GM19455 (cell line): ENCODE measurements at regions not wholly inside any gene's neighbourhood (a gene's known extent, or its start where the extent isn't known, plus 50 kb on each side); places are given as distances from the start of the nearest gene placed in this dataset.
"Not testable (repeated sequence)": the region's sequence is repeated elsewhere in the genome, so short reads cannot be mapped to it uniquely, and the experiment has no call there.

Experiments used
- ATAC-seq: cut with Tn5 transposase; IDR thresholded peaks from one replicate; pipeline ENCODE4 v1.9.1; 2021; ENCODE audit not compliant: unreplicated experiment

DNA sequence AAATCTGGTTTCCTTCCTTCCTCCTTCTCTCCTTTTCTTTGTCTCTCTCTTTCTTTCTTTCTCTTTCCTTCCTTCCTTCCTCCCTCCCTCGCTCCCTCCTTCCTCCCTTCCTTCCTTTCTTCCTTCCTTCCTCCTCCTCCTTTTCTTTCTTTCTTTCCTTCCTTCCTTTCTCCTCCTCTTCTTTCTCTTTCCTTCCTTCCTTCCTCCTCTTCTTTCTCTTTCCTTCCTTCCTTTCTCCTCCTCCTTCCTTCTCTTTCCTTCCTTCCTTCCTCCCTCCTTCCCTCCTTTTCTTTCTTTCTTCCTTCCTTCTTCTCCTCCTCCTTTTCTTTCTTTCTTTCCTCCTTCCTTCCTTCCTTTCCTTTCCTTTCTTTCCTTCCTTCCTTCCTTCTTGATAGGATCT, 61.2 kb downstream of the VIP start:
- ATAC-seq: no peak

DNA sequence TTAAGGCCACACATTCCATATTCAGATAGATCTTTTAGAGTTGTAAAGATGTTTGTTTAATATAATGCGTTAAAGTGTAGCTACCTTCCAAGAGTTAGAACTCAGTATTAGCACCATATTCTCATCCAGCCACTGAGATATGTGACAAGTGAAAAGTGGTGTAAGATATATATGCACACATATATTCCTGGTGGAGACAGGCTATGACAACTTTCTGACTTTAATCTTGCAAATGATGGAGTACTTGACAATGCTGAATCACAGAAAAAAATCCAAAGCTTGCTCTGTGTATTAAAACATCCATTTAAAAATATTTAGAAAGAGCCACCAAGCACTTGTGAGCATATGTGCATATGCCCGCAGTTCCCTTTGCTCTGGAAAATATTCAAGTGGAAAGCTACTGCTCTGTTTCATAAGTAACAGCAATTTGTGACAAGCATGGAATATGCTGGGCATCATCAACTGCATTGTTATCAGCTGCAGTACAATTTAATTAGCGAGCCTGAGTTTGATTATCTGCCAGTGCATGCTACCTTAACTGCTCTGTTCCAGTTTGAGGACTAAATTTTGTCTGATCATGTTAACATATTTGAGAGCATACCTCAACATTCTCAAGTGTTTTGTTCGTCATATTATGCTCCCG, 64.8 kb downstream of the VIP start:
- no peak for ATAC-seq

DNA sequence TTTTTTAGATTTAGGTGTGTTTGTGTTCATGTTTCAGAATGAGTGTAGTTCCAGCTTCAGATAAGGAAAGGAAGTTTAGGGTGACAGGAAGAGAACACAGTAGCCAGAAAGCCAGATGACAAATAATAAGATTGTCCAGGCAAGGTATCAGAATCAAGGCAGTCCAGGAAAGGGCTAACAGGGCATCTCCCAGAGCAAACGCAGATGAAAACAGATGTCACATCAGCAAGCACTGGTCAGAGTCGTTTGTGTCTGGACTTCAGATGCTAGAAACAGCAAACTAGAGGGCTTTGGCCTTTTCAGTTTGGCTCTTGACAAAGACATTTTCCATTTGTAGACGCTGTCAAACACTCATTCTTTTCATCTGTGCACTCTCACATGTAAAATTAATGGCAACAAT, 65.5 kb downstream of the VIP start:
- no peak for ATAC-seq

DNA sequence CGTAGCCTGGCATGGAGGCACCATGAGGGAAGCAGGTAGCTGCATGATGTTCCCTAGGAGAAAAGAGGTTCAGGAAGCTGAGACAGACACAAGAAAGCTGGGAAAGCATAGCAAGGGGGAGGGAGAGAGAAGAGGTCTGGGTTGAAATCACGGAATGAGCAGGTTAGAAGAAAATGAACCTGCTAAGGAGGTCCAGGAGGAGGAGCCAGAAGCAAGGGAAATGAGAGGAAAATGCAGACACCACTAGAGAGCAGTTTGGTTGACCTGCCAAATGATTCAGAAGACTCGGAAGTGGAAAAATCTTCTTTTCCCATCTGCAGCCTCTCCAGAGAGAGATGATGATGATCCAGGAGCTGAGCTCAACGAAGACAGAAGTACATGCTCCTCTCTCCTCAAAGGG, 70.9 kb downstream of the VIP start:
- no peak for ATAC-seq

GRCh38 chr6:152824666-152825065, 74.1 kb downstream of the VIP start:
- no peak for ATAC-seq

GRCh38 chr6:152828431-152828830, 77.8 kb downstream of the VIP start:
- no peak for ATAC-seq

- ATAC-seq: not testable (repeated sequence)
Observed at GRCh38 chr6:152834366-152834765, 83.8 kb downstream of the VIP start.

DNA sequence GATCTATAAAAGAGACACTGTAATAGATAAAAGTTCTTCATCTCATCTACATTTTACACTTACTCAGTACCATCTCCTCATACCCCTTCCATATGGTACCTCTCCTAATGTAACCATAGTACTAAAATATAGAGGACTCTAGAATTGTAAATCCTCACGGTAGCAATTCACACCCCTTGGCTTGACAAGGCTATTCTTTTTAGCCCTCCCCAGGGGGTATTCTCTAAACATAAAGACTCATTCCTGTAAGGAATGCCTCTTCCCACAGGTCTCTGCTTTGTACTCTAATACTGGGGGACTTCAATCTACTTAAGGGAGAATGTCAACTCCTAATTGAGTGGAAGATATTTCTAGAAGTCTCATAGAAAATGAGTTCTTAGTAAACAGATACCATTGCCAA, 85.9 kb downstream of the VIP start:
- no peak for ATAC-seq

DNA sequence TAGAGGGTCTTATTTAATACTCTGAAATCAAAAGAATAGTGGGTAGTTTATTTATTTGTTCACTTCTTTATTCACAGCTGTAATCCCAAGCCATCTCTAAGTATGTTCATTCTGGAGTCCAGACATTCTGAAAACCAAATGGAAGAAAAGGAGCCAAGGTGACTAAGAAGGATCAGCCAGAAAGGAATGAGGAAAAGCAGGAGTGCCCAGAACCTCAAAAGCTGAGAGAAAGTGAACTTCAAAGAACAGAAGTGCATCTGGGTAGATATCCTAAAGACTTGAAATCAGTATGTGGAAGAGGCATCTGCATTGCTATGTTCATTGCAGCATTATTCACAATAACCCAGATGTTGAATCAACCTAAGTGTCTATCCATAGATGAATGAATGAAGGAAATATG, 94.8 kb downstream of the VIP start:
- no peak for ATAC-seq

DNA sequence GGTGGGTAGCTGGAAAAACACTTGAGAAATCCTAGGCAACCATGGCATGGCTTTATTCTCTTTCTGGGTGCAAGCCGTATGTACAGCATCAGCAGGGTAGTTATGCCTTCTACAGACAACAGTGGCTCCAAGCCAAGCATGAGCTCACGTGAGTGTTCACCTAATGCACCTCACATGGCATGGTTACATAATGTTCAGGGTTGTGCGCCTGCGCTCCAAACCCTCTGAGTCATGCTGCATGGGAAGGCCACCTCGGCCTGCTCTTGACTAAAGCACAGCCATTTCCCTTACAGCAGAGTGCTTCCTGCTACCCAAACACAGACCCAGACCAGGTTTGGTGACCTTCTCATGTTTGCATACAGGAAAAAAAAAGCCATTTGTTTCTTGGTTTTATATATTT, 96.2 kb downstream of the VIP start:
- ATAC-seq: no peak

DNA sequence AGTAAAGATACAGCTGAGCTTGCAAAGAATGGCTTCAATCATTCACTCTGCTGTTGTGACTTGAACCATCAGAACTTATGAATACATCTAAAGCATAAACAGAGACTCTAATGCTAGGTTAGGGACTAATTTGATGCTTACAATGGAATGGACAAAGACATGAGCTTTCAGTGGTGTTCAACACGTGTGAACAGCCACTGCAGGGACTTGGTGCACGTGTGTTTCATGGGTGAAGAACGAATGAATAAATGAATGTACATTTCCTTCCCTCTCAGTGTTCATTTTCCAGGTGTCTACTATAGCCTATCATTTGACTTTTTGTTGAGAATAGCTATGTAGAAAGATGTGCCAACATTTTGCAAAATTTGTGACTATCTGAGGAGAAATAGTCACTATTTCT, 98.3 kb downstream of the VIP start:
- no peak for ATAC-seq

- ATAC-seq: no peak
Observed at GRCh38 chr6:152854086-152854795, 103.6 kb downstream of the VIP start.

DNA sequence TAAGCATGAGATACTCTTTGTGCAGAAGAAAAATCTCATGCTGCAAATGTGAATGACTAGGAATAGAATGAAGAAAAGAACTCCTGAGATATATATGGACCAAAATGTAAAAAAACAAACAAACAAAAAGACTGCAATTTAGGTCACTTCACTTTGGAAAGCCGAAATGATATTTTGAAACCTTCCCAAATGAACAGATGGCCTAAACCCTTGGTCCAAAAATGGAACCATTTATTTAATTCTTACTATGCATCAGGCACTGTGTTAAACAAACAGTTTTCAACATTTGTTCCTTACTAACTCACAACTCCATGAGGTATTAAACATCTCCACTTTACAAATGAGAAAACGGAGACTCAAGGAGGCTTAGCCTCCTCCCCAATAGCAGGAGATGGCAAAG, 107.5 kb downstream of the VIP start:
- ATAC-seq: no peak

DNA sequence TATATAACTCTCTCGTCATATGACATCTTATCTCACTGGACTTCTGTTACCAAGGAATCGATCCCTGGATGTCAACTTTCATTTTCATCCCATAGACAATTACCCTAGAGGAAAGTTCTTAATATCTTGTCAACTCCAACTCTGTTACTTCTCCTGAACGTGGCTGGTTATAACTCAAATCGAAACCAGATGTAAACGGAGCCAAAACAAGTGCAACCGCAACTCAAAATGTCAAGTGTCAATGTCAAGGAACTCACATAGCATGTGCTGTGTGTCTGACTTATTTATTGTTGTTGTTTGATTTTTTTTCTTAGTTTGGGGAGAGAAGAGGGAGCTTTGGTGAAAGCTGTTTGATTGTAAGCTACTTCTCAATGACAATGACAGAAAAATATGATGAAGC, 108.6 kb downstream of the VIP start:
- no peak for ATAC-seq

- peak; percentile 94 for ATAC-seq
Observed at GRCh38 chr6:152863618-152864326, 113.2 kb downstream of the VIP start.

DNA sequence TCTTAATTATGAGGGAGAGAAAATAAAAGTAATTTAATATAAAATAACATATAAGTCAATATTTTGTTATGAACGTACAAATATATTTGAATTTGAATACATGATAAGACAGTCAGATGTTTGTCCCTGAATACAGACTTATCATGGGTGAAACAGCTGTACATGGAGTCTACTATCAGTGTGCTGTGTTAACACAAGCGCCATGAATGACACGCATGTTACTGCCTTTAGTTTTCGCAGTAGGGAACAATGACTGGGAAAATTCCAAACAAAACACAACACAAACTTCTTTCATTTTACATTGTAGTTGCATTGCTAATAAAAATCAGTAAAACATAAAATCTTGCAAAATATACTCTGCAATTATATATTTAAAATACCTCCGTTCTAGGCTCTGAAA, 108.6 kb downstream of the FBXO5 start:
- no peak for ATAC-seq

- no peak for ATAC-seq
Observed at GRCh38 chr6:152874846-152875568, 107.8 kb downstream of the FBXO5 start.

DNA sequence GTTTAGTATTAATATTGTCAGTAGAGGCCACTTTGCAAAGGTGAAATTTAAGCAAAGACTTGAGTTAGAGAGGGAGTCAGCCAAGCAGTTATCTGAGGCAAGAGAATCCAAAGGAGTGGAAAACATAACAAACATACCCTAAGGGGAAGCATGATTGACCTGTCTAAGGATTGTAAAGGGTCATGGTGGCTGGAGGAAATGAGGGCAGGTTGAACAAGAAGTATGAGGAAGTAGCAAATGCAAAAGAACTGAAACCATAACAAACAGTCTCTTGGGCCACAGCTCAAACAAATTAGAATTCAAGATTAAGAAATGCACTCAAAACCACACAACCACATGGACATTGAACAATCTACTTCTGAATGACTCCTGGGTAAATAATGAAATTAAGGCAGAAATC, 103.2 kb downstream of the FBXO5 start:
- ATAC-seq: no peak

DNA sequence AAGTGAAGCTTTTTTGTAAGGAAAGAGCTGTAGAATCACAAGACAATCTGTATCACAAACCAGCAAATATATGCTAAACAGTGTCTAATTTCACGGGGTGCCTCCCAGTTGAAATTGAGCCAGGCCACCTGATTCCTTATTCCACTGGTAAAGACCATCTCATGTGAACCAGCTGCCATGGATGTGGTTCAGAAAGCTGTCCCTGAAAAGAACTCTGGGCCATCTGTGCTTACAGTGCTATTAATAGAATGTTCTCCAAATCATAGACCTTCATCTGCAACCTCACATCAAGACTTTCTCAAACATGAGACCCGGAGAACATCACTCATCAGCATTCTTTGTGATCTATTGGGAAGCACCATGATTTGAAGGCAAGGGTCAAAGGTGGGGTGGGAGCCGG, 89.7 kb downstream of the FBXO5 start:
- ATAC-seq: no peak

GRCh38 chr6:152896923-152897322, 85.9 kb downstream of the FBXO5 start:
- ATAC-seq: no peak

DNA sequence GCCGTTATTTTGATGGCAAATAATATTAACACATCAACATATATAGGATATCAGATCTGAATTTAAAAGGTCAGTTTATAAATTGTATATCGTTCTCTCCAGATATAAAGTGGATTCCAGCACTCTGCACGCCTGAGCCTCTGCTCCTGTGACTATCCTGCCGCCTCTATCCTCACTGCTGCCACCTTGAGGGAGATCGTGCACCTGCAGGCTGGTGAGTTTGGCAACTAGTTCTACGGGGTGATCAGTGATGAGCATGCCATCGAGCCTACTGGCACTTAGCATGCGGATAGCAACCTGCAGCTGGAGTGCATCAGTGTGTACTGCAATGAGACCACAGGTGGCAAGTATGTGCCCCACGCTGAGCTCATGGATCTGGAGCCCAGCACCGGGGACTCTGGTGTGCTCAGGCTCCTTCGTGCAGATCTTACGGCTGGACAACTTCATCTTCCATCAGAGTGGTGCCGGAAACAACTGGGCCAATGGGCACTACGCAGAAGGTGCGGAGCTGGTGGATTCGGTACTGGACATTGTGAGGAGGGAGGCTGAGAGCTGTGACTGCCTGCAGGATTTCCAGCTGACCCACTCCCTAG, 84.9 kb downstream of the FBXO5 start:
- ATAC-seq: peak; percentile 99
